ENCODE measurements at regions not wholly inside any gene's neighbourhood (a gene's known extent, or its start where the extent isn't known, plus 50 kb on each side); places are given as distances from the start of the nearest gene placed in this dataset.

GRCh38 chr5:96602776-96603175 lies 59.4 kb upstream of the CAST start:
- no peak for TF ChIP-seq CTCF (IDR thresholded peaks at IDR 0.05; ENCODE audit: low read depth, low read length)
- no peak for DNase-seq (ENCODE audit: extremely low read depth, low read depth)

GRCh38 chr5:96605144-96605837 lies 56.9 kb upstream of the CAST start:
- TF ChIP-seq CTCF (IDR thresholded peaks at IDR 0.05; ENCODE audit: low read depth, low read length): no peak
- DNase-seq (ENCODE audit: extremely low read depth, low read depth): no peak

GRCh38 chr5:96609369-96609768 lies 52.8 kb upstream of the CAST start:
- TF ChIP-seq CTCF (IDR thresholded peaks at IDR 0.05; ENCODE audit: low read depth, low read length): no peak
- no peak for DNase-seq (ENCODE audit: extremely low read depth, low read depth)

GRCh38 chr5:96610747-96611146 lies 51.4 kb upstream of the CAST start:
- DNase-seq (ENCODE audit: extremely low read depth, low read depth): no peak
- TF ChIP-seq CTCF (IDR thresholded peaks at IDR 0.05; ENCODE audit: low read depth, low read length): no peak

- no peak for TF ChIP-seq CTCF (IDR thresholded peaks at IDR 0.05; ENCODE audit: low read depth, low read length)
- DNase-seq (ENCODE audit: extremely low read depth, low read depth): no peak
These were observed 50.2 kb upstream of the CAST start for GRCh38 chr5:96611946-96612345.
